ENCODE measurements at regions not wholly inside any gene's neighbourhood (a gene's known extent, or its start where the extent isn't known, plus 50 kb on each side); places are given as distances from the start of the nearest gene placed in this dataset.

DNA sequence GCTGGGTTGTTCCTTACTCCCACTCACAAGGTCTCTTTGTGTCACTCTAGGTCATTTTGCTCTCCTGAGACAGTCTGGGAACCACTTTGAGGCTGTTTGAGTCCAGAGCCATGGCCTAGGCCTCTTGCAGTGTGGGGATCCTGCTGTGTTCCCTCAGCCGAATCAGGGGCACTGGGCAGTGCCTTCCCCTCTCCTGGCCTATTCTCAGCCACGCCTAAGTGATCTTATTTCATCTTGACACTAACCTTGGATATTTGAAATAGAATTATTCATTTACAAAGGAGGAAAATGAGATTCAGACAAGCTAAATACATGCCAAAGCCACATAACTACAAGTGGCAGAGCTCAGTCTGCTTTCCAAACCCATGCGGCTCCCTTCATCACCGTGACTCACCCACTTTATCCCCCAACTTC is 557.2 kb upstream of the TBL1XR1 start:
- H3K27ac Mint-ChIP-seq = no peak overlapping the region
- peaks cover 3% of the 10 kb centered on the region for H3K36me3 Mint-ChIP-seq
- no peak overlapping the region for H3K4me3 Mint-ChIP-seq
- H3K9me3 Mint-ChIP-seq (ENCODE audit: low read depth) = no peaks in the 10 kb centered on the region
- no peaks in the 10 kb centered on the region for H3K4me1 Mint-ChIP-seq (ENCODE audit: low read depth)
- H3K27me3 Mint-ChIP-seq = no peaks in the 10 kb centered on the region

DNA sequence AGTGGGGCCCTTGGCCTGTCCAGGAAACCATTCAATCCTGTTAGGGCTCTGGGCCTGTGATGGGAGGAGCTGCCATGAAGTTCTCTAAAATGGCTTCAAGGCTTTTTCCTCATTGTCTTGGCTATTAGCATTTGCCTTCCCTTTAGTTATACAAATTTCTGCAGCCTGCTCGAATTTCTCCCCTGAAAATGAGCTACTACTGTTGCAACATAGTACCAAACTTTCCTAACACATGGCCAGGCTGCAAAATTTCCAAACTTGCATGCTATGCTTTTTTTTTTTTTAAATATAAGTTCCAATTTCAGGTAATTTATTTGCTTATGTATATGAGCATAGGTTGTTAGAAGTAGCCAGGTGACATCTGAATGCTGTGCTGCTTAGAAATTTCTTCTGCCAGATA is 560.8 kb upstream of the TBL1XR1 start:
- no peaks in the 10 kb centered on the region for H3K9me3 Mint-ChIP-seq (ENCODE audit: low read depth)

GRCh38 chr3:177760803-177761202 is 563.5 kb upstream of the TBL1XR1 start:
- H3K4me3 Mint-ChIP-seq = no peak overlapping the region
- peaks cover 2% of the 10 kb centered on the region for H3K36me3 Mint-ChIP-seq
- H3K4me1 Mint-ChIP-seq (ENCODE audit: low read depth) = no peaks in the 10 kb centered on the region
- no peak overlapping the region for H3K27ac Mint-ChIP-seq
- no peaks in the 10 kb centered on the region for H3K27me3 Mint-ChIP-seq
- H3K9me3 Mint-ChIP-seq (ENCODE audit: low read depth) = no peaks in the 10 kb centered on the region

More for the DNA sequence above, 560.8 kb upstream of the TBL1XR1 start:
- Mint-ChIP-seq H3K4me3 (no peak overlapping the region), H3K36me3 (peaks cover 2% of the 10 kb centered on the region), H3K4me1 (ENCODE audit: low read depth) (no peaks in the 10 kb centered on the region), H3K27me3 (no peaks in the 10 kb centered on the region), H3K27ac (no peak overlapping the region)

GRCh38 chr3:177764377-177764912 is 567.2 kb upstream of the TBL1XR1 start:
- H3K4me3 Mint-ChIP-seq = no peak overlapping the region

DNA sequence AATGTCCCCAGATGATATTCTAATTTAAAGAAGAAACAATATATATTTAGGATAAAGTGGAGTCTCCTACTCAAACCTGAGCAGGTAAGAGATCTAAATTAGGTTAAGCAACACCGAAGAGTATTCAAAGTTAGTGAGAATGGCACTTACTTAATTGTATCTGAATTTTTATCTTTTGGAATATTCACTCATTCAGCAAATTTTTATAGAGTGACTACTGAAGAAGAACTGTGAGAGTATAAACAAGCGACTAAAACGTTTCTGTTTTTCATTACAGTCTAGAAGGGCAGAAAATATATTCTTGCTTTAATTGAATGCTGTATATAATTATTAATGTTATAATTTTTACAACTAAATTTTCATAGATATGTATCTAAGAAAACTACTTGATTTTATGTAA is 567.7 kb upstream of the TBL1XR1 start:
- Mint-ChIP-seq H3K9me3 (ENCODE audit: low read depth) (peaks cover 10% of the 10 kb centered on the region), H3K4me1 (ENCODE audit: low read depth) (no peaks in the 10 kb centered on the region), H3K27me3 (no peaks in the 10 kb centered on the region), H3K4me3 (no peak overlapping the region), H3K27ac (no peak overlapping the region), H3K36me3 (peaks cover 2% of the 10 kb centered on the region)

More at GRCh38 chr3:177764377-177764912, 567.2 kb upstream of the TBL1XR1 start:
- Mint-ChIP-seq H3K27me3 (no peaks in the 10 kb centered on the region), H3K9me3 (ENCODE audit: low read depth) (peaks cover 5% of the 10 kb centered on the region), H3K4me1 (ENCODE audit: low read depth) (no peaks in the 10 kb centered on the region), H3K36me3 (peaks cover 4% of the 10 kb centered on the region), H3K27ac (no peak overlapping the region)

DNA sequence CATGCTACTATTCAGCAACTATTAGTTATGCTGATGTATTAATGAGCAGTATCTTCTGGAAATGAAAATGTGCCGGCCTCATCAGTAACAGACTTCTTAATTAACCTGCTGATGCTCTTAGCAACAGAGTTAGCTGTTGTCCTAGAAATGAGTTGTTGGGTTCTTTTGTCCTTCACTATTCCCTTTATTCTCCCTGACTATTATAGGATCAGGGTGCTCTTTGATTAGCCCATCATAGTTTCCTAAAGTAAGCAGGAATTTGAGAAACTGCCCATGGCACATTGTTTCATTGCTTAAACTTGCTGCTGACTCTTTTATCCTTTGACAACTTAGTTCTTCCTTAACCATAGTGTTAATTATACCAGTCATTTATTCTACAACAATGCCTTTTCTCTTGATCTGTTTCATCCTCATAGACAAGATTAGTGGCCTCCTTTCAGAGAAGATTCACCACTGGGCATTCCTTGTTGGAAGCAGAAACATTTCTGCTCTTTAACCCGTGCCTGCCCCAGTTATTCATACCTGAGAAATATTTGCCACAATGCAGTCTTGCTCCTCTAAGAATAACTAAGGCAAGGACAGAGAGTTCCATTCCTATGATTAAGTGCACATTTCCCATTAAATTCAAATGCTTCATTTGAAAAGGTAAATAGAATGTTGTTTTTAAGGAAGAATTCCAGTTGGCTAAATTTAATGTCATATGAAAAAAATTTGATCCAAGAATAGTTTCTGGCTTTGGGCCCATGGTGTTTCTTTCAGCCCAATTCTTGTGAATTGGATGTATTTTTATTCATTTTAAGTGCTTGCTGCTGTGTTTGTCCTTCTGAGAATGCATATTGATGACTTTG is 573.3 kb upstream of the TBL1XR1 start:
- Mint-ChIP-seq H3K36me3 (peaks cover 8% of the 10 kb centered on the region), H3K9me3 (ENCODE audit: low read depth) (peaks cover 28% of the 10 kb centered on the region), H3K4me1 (ENCODE audit: low read depth) (no peaks in the 10 kb centered on the region), H3K27me3 (no peaks in the 10 kb centered on the region), H3K4me3 (no peak overlapping the region), H3K27ac (no peak overlapping the region)

DNA sequence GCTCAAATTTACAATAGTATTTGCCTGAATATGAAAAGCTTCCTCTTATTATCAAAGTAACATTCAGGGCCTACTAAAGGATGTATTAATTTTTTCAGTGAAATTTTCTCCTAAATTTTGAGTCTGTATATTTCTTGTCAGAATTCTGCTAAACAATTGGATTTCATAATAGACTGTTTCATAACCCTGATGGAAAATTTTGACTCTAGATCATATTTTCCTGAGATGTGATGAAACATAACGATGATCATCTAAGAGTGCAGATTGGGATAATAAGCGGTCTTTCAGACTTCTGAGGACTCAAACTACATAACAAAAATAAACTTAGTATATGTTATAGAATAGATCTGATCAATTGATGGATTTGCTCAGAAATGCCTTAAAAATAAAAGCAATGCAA is 574.5 kb upstream of the TBL1XR1 start:
- H3K4me3 Mint-ChIP-seq = no peak overlapping the region
- peaks cover 8% of the 10 kb centered on the region for H3K36me3 Mint-ChIP-seq
- H3K27ac Mint-ChIP-seq = no peak overlapping the region
- no peaks in the 10 kb centered on the region for H3K27me3 Mint-ChIP-seq
- H3K9me3 Mint-ChIP-seq (ENCODE audit: low read depth) = peaks cover 28% of the 10 kb centered on the region
- no peaks in the 10 kb centered on the region for H3K4me1 Mint-ChIP-seq (ENCODE audit: low read depth)

- no peaks in the 10 kb centered on the region for H3K27me3 Mint-ChIP-seq
- H3K36me3 Mint-ChIP-seq = peaks cover 6% of the 10 kb centered on the region
- H3K27ac Mint-ChIP-seq = no peak overlapping the region
- H3K9me3 Mint-ChIP-seq (ENCODE audit: low read depth) = peaks cover 26% of the 10 kb centered on the region
- peaks cover 6% of the 10 kb centered on the region for H3K4me1 Mint-ChIP-seq (ENCODE audit: low read depth)
- no peak overlapping the region for H3K4me3 Mint-ChIP-seq
Measured at GRCh38 chr3:177772908-177773557, 575.8 kb upstream of the TBL1XR1 start.

GRCh38 chr3:177773717-177774116 is 576.4 kb upstream of the TBL1XR1 start:
- Mint-ChIP-seq H3K27me3 (no peaks in the 10 kb centered on the region), H3K4me3 (no peak overlapping the region), H3K27ac (no peak overlapping the region), H3K9me3 (ENCODE audit: low read depth) (peaks cover 24% of the 10 kb centered on the region), H3K4me1 (ENCODE audit: low read depth) (peaks cover 13% of the 10 kb centered on the region), H3K36me3 (peaks cover 5% of the 10 kb centered on the region)

DNA sequence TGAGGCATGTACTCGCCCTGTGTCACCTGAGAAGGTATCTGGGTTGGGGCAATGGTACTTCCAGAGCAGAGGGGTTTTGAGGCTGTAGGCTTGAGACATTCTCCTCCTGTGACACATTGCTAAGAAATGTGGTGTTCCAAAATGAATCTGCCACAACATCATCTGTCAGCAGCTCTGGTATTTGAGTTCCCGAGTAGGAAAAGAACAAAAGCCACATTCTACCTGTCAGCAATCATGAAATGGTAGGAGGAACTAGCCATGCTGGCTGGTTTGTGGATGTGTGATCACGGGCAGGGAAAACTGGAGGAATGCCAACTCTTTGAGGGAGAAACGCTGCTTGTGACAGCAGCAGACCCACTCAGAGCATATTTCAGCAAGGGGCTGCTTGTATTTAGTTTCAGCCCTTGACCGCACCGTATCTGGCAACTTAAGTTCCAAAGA is 579.4 kb upstream of the TBL1XR1 start:
- H3K4me3 Mint-ChIP-seq = no peak overlapping the region
- no peak overlapping the region for H3K27ac Mint-ChIP-seq
- H3K4me1 Mint-ChIP-seq (ENCODE audit: low read depth) = peaks cover 16% of the 10 kb centered on the region
- peaks cover 5% of the 10 kb centered on the region for H3K36me3 Mint-ChIP-seq
- H3K9me3 Mint-ChIP-seq (ENCODE audit: low read depth) = peaks cover 13% of the 10 kb centered on the region
- H3K27me3 Mint-ChIP-seq = no peaks in the 10 kb centered on the region

GRCh38 chr3:177777699-177778098 is 580.4 kb upstream of the TBL1XR1 start:
- no peaks in the 10 kb centered on the region for H3K36me3 Mint-ChIP-seq

DNA sequence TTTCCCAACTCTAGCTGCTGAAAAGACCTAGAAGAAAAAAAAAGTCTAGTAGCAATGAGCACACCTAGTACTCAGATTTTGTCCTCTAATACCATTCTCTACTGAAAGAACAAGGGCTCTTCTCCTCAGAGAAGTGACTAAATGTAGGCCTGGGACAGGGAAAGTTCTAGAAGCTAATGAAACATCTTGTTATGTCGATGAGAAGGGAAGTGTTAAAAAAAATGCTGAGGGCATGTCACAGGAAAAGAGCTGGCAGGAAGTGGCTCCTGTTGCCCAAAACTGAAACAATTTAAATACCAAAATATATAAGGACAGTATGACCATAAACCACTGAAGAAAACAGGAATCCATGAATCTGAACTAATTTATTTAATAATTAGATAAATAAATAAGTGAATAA is 581.4 kb upstream of the TBL1XR1 start:
- H3K9me3 Mint-ChIP-seq (ENCODE audit: low read depth) = no peaks in the 10 kb centered on the region
- H3K27me3 Mint-ChIP-seq = no peaks in the 10 kb centered on the region
- no peak overlapping the region for H3K27ac Mint-ChIP-seq
- H3K4me3 Mint-ChIP-seq = no peak overlapping the region
- peaks cover 16% of the 10 kb centered on the region for H3K4me1 Mint-ChIP-seq (ENCODE audit: low read depth)
- no peaks in the 10 kb centered on the region for H3K36me3 Mint-ChIP-seq

More at GRCh38 chr3:177777699-177778098, 580.4 kb upstream of the TBL1XR1 start:
- H3K4me1 Mint-ChIP-seq (ENCODE audit: low read depth) = peaks cover 16% of the 10 kb centered on the region
- H3K4me3 Mint-ChIP-seq = no peak overlapping the region
- H3K9me3 Mint-ChIP-seq (ENCODE audit: low read depth) = peaks cover 2% of the 10 kb centered on the region
- H3K27me3 Mint-ChIP-seq = no peaks in the 10 kb centered on the region
- H3K27ac Mint-ChIP-seq = peak overlapping the region; percentile 36

DNA sequence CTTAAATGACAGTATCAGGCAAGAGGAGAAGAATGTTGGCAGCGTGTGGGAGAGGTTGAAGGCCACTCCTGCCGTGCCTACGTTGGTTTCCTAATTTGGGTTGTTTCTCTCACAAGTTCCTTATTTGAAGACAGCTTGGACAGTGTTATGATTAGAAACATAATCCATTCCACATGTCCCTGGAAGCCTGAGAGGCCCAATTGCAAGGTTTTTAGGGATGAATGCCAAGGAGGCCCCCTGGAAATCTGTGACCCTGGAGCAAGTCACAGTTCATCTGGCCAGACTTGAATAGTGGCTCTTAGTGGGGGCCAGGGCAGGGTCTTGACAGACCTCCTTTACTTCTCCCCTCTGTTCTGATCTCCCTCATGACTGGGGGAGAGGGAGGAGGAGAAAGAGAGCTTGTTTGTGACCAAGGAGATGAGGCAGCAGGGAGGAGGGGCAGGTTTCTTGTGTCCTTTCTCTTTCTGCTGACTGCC is 584.4 kb upstream of the TBL1XR1 start:
- H3K27ac Mint-ChIP-seq = no peak overlapping the region
- H3K4me1 Mint-ChIP-seq (ENCODE audit: low read depth) = peaks cover 25% of the 10 kb centered on the region
- no peaks in the 10 kb centered on the region for H3K27me3 Mint-ChIP-seq
- H3K36me3 Mint-ChIP-seq = no peaks in the 10 kb centered on the region
- H3K9me3 Mint-ChIP-seq (ENCODE audit: low read depth) = no peaks in the 10 kb centered on the region
- no peak overlapping the region for H3K4me3 Mint-ChIP-seq

GRCh38 chr3:177783338-177783737 is 586.1 kb upstream of the TBL1XR1 start:
- Mint-ChIP-seq H3K36me3 (no peaks in the 10 kb centered on the region), H3K9me3 (ENCODE audit: low read depth) (no peaks in the 10 kb centered on the region), H3K27me3 (no peaks in the 10 kb centered on the region), H3K4me3 (no peak overlapping the region), H3K4me1 (ENCODE audit: low read depth) (peaks cover 16% of the 10 kb centered on the region), H3K27ac (no peak overlapping the region)

GRCh38 chr3:177783767-177784166 is 586.5 kb upstream of the TBL1XR1 start:
- H3K4me1 Mint-ChIP-seq (ENCODE audit: low read depth) = peaks cover 12% of the 10 kb centered on the region
- no peaks in the 10 kb centered on the region for H3K9me3 Mint-ChIP-seq (ENCODE audit: low read depth)
- no peaks in the 10 kb centered on the region for H3K36me3 Mint-ChIP-seq
- no peak overlapping the region for H3K27ac Mint-ChIP-seq
- no peak overlapping the region for H3K4me3 Mint-ChIP-seq
- H3K27me3 Mint-ChIP-seq = no peaks in the 10 kb centered on the region

Measured in activated naive CD8-positive, alpha-beta T cell (primary cell).